Testis (tissue), 2 donors: ENCODE measurements at regions not wholly inside any gene's neighbourhood (a gene's known extent, or its start where the extent isn't known, plus 50 kb on each side); places are given as distances from the start of the nearest gene placed in this dataset.

Experiments
- POLR2A ChIP-seq: fragments of 450-650 bp; IDR thresholded peaks from one replicate; pipeline ENCODE4 v1.6.1; 2017; ENCODE audit warnings: antibody characterized with exemption, mild to moderate bottlenecking, moderate library complexity
- TF ChIP-seq, protein P1 (sequence below), 3 experiments: fragments of 450-650 bp in 2 of 3; fragments of 200-600 bp in 1 of 3; sonication (generic) in 1 of 3; IDR thresholded peaks; one replicate each; pipeline ENCODE4 v1.5.1; 2016 to 2019; ENCODE audit warnings: antibody characterized with exemption in 3 of 3, mild to moderate bottlenecking in 2 of 3, moderate library complexity in 1 of 3

DNA sequence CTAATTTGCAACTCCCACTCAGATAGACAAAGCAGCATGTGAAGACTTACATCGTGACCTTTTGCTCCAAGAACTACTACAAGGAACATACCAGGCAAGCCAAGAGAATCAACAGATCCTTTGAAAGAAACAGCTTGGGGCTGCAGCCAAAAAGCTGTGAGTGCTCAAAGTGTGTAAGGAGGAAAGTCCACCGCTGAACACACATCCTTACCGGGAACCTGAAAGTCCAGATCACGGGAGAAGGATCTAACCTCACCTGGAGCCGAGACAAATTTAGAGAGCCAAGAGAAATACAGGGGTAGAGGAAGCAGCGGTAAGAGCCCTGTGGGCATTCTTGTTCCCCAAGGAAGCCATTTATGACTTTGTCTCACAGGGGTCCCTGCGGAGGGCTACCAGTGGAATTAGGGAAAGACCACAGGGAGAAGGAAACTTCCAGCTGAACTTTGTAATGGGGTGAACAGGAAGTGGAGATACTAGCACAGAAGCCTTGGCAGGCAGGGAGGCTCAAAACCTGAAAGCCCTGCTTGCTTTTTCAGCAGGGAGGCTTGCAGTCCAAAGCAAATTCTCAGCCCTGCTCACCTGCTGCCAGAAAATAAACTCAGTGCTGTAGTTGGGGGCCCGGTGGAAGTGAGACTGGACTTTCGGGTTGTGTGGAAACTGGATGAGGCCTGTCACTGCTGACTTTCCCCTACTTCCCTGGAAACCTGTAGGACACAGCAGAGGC is 350.2 kb downstream of the DTWD2 start:
- no peak for TF ChIP-seq POLR2A
- TF ChIP-seq, protein P1, sequence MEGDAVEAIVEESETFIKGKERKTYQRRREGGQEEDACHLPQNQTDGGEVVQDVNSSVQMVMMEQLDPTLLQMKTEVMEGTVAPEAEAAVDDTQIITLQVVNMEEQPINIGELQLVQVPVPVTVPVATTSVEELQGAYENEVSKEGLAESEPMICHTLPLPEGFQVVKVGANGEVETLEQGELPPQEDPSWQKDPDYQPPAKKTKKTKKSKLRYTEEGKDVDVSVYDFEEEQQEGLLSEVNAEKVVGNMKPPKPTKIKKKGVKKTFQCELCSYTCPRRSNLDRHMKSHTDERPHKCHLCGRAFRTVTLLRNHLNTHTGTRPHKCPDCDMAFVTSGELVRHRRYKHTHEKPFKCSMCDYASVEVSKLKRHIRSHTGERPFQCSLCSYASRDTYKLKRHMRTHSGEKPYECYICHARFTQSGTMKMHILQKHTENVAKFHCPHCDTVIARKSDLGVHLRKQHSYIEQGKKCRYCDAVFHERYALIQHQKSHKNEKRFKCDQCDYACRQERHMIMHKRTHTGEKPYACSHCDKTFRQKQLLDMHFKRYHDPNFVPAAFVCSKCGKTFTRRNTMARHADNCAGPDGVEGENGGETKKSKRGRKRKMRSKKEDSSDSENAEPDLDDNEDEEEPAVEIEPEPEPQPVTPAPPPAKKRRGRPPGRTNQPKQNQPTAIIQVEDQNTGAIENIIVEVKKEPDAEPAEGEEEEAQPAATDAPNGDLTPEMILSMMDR (IDR thresholded peaks at IDR 0.05): no peak
